Fibroblast of mammary gland (primary cell): ENCODE measurements at regions not wholly inside any gene's neighbourhood (a gene's known extent, or its start where the extent isn't known, plus 50 kb on each side); places are given as distances from the start of the nearest gene placed in this dataset.

Experiments used
- DNase-seq: peaks from one replicate; pipeline ENCODE4 v3.0.0-alpha.2; 2010; ENCODE audit warnings: low read depth
- H3K4me3 ChIP-seq: 2 replicates; pipeline ENCODE4 v1.5.1; 2011; ENCODE audit warnings: low read depth, mild to moderate bottlenecking, low read length, moderate library complexity; ENCODE audit not compliant: control insufficient read depth
- TF ChIP-seq, protein P1 (sequence below): conservative IDR thresholded peaks from 2 replicates; pipeline ENCODE4 v1.5.1; 2011; ENCODE audit warnings: low read depth, low read length, inconsistent platforms; ENCODE audit not compliant: control insufficient read depth, insufficient read depth

DNA sequence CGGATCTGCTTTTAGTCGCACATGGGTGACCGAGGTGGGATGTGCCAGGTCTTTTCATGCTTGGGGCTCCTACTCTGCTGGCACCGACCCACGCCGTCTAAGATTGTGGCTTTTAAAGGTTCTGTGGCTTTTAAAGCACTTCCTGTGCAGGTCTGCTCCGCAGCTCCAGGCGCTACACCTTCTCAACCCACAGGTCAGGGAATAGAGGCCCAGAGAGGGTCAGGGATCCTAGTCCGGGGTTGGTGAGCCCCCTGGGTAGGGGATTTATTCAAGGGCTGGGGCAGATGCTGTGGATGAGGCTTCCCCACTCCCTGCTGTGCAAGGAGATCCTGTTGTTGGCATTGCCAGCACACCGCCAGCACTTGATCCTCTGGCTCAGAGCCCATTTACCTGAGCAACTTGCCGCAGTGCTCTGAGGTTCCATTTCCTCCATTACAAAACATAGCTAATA lies 212.8 kb upstream of the RAB4A start:
- no peak overlapping the region for H3K4me3 ChIP-seq
- DNase-seq = no peak
- TF ChIP-seq, protein P1, sequence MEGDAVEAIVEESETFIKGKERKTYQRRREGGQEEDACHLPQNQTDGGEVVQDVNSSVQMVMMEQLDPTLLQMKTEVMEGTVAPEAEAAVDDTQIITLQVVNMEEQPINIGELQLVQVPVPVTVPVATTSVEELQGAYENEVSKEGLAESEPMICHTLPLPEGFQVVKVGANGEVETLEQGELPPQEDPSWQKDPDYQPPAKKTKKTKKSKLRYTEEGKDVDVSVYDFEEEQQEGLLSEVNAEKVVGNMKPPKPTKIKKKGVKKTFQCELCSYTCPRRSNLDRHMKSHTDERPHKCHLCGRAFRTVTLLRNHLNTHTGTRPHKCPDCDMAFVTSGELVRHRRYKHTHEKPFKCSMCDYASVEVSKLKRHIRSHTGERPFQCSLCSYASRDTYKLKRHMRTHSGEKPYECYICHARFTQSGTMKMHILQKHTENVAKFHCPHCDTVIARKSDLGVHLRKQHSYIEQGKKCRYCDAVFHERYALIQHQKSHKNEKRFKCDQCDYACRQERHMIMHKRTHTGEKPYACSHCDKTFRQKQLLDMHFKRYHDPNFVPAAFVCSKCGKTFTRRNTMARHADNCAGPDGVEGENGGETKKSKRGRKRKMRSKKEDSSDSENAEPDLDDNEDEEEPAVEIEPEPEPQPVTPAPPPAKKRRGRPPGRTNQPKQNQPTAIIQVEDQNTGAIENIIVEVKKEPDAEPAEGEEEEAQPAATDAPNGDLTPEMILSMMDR = no peak

DNA sequence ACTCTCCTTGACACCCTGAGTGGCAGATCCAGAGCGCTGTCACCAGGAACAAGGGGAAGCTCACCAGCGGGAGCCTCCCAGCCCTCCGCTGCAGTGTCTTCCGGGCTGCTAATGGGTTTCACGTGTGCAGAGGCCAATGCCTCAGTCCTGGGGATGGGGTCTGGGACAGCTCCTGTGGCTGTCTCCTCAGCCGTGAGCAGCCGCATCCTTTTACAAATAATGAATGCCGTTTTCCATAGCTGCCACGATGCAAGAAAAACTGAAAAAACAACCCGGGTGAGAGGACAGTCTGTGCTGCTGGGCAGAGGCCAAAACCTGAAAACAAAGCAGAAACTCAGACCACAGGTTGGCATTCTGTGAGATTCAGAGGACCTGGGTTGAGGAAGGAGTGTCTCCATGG lies 212.2 kb upstream of the RAB4A start:
- H3K4me3 ChIP-seq = no peak overlapping the region
- DNase-seq = no peak
- TF ChIP-seq, protein P1 = no peak

DNA sequence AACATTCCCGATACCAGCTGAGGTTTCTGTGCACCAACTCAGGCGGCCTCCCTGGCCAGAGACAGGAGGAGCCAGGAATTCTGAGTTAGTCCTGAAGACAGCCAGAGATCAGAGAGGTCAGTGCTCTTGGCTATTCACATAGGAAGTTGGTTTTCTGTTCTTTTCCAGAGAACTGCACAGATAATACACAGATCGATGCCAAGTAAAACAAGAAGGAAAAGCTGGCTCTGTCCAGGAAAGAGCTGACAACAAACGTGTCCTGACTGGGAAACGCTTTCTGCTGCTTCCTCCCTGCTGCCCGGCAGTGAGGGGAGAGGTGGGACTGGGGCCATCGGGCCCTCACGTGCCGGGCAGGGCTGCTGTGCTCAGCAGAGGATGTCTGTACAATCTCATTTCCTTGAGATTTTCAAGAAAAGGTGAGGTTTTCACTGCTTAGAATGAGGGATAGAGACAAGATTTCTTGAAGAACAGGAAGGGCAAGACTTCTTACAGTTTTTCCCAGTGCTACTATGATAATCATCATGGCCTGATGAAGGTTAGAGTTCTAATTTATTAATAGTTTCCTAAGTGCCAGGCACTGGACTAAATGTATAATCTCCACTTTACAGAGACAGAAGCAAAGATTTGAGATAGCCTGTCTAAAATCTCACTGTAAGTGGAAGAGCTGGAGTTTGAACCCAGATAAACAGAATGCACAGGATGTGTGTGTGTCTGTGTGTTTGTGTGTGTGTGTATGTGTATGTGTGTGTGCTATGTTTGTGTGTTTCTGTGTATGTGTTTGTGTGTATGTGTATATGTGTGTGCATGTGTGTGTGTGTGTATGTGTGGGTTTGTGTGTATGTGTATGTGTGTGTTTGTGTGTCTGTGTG lies 211.0 kb upstream of the RAB4A start:
- TF ChIP-seq, protein P1 = no peak
- peak; percentile 81 for DNase-seq
- H3K4me3 ChIP-seq = no peak overlapping the region

DNA sequence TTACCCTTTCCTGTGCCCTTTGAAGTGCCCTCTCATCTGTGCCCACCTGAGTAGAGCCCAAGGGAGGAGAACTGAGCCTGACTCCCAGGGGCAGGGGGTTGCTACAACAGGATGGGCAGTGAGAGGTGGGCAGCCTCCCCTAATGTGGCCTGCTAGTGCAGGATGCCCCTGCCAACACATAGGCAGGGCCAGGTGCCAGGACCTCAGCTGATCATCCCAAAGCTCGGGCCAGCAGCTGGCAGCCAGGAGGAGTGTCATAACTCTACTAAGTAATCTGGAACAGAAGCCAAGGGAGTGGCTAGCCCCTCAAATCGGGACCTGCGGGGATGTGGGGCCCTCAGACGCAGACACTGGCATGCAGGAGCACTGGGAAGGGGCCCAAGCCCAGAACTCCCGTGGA lies 208.8 kb upstream of the RAB4A start:
- no peak for DNase-seq
- TF ChIP-seq, protein P1 = no peak
- no peak overlapping the region for H3K4me3 ChIP-seq

DNA sequence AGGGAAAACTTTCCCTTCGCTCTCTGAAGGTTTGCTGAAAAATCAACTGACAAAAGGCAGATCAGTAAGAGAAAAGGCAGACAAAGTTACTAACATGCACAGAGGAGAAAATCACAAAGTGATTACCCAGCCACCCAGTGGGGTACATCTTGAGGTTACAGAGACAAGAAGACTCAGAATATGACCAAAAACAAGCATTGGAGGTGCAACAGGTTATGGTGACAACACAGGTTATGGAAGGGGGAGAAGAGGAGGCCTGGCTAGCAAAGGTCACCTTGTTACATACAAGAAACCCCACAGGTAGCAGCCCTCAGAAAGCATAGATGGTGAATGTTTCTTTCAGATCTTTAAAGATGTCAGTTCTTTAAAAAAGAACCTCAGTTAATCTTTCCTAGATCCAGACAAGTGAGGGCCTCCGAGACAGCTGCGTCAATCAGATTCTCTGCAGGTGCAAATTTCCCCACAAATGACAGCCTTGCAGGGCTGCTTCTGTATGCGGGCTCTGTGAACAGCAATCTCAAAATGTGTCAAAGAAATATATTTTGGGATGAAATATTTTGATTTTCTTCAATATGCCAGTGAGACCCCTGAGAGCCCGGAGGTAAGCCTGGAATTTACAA lies 207.6 kb upstream of the RAB4A start:
- no peak for DNase-seq
- no peak overlapping the region for H3K4me3 ChIP-seq
- TF ChIP-seq, protein P1 = no peak

DNA sequence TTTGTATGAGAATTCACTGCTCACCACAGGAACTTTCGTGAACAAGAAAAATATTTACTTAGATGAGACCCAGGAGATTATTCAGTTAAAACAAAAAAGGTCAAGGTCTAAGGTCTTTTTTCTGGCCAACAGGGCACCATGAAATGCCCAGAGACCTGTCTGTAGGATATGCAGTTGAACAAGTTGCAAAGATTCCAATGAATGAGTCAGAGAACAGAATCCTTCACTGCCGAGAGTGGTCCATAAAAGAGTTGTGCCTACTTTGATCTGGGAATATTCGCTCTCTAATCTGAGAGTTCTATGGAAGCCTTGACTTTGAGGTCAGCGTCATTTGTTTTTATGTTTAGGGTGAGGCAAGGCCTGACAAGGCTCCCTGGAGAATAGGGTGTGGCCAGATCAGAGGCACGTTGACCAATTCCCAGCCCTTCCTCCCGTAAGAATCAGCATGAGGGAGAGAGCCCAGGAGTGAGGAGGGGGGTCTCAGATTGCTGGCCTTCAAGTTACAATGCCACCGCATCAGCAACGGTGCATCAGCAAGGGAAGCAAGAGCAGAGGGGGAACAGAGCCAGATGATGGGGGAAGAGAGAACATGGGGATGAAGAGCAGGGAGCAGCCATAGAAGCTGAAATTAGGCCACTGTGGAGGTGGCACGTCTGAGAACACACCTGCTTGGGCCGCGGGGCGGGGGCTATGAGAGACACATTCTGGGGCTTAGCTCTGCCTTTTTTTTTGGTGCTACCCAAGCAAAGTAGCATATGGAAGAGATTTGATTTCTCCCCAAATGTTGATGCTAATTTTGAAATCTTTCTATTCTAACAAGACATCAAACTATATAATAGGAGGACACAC lies 206.4 kb upstream of the RAB4A start:
- H3K4me3 ChIP-seq = no peak overlapping the region
- TF ChIP-seq, protein P1 = no peak

More for the DNA sequence above, 206.4 kb upstream of the RAB4A start:
- no peak for DNase-seq
